HEK293 (cell line): ENCODE measurements at regions not wholly inside any gene's neighbourhood (a gene's known extent, or its start where the extent isn't known, plus 50 kb on each side); places are given as distances from the start of the nearest gene placed in this dataset.

ENCODE experiments used
- CTCF ChIA-PET: fragments of 350-600 bp; formaldehyde crosslinking; extraction: SDS; loops from one replicate; lab custom pipeline; 2021; ENCODE audit warnings: antibody characterized with exemption; lab: Yijun Ruan, JAX
- POLR2A ChIA-PET: fragments of 300-600 bp; formaldehyde crosslinking; extraction: SDS; loops from one replicate; lab custom pipeline; 2020; ENCODE audit warnings: antibody characterized with exemption, inconsistent platforms; lab: Yijun Ruan, JAX
- H3K27ac ChIP-seq: fragments of 200-500 bp; sonication (Bioruptor generic); 2 replicates; pipeline ENCODE4 v1.5.1; 2014; ENCODE audit warnings: low read depth, low read length, control low read depth, inconsistent platforms; ENCODE audit errors: extremely low read depth
- H3K36me3 ChIP-seq, 2 experiments: fragments of 200-500 bp in 1 of 2; sonication (Bioruptor generic) in 1 of 2; 1 replicate in 1 of 2; 2 replicates in 1 of 2; pipeline ENCODE4 v1.5.1; 2014 to 2017; ENCODE audit warnings: inconsistent platforms in 2 of 2, low read length in 2 of 2; ENCODE audit not compliant: control insufficient read depth in 2 of 2, insufficient read depth in 1 of 2
- H3K4me1 ChIP-seq: fragments of 200-500 bp; sonication (Bioruptor generic); 2 replicates; pipeline ENCODE4 v1.5.1; 2014; ENCODE audit warnings: mild to moderate bottlenecking, low read length, inconsistent platforms; ENCODE audit not compliant: control insufficient read depth, insufficient read depth
- H3K4me3 ChIP-seq: 2 replicates; pipeline ENCODE4 v1.5.1; 2011; ENCODE audit warnings: low read depth, mild to moderate bottlenecking, control low read depth, low read length, moderate library complexity
- H3K9me3 ChIP-seq: fragments of 200-500 bp; sonication (Bioruptor generic); 2 replicates; pipeline ENCODE4 v1.5.1; 2014; ENCODE audit warnings: low read depth, low read length, inconsistent platforms; ENCODE audit not compliant: control insufficient read depth, insufficient read depth
- HIC1 ChIP-seq: fragments of 450-650 bp; formaldehyde crosslinking; IDR thresholded peaks from 2 replicates; pipeline ENCODE4 v1.5.1; 2016; ENCODE audit warnings: missing biosample characterization, missing genetic modification characterization
- HOXC10 ChIP-seq: sonication (generic); formaldehyde crosslinking; IDR thresholded peaks from 2 replicates; pipeline ENCODE4 v1.8.1; 2023; ENCODE audit warnings: mild to moderate bottlenecking, missing genetic modification reagents
- HOXD13 ChIP-seq: sonication (generic); formaldehyde crosslinking; IDR thresholded peaks from 2 replicates; pipeline ENCODE4 v1.8.0; 2022; ENCODE audit warnings: missing genetic modification reagents, borderline replicate concordance
- KLF16 ChIP-seq: fragments of 450-650 bp; formaldehyde crosslinking; IDR thresholded peaks from 2 replicates; pipeline ENCODE4 v1.5.1; 2017; ENCODE audit warnings: missing biosample characterization, missing genetic modification characterization
- KLF9 ChIP-seq: fragments of 450-650 bp; formaldehyde crosslinking; IDR thresholded peaks from 2 replicates; pipeline ENCODE4 v1.5.1; 2016; ENCODE audit warnings: missing biosample characterization, missing genetic modification characterization, low read depth
- MYNN ChIP-seq: fragments of 450-650 bp; formaldehyde crosslinking; IDR thresholded peaks from 2 replicates; pipeline ENCODE4 v1.5.1; 2016; ENCODE audit warnings: missing biosample characterization, missing genetic modification characterization, borderline replicate concordance
- SP2 ChIP-seq: fragments of 450-650 bp; formaldehyde crosslinking; IDR thresholded peaks from 2 replicates; pipeline ENCODE4 v1.5.1; 2016; ENCODE audit warnings: missing biosample characterization, missing genetic modification characterization
- SP3 ChIP-seq: fragments of 450-650 bp; formaldehyde crosslinking; IDR thresholded peaks from 2 replicates; pipeline ENCODE4 v1.5.1; 2016; ENCODE audit warnings: missing biosample characterization, missing genetic modification characterization
- YY1 ChIP-seq: fragments of 450-650 bp; formaldehyde crosslinking; IDR thresholded peaks from 2 replicates; pipeline ENCODE4 v1.5.1; 2018; ENCODE audit warnings: missing biosample characterization, missing genetic modification characterization
- ZBTB20 ChIP-seq: fragments of 450-650 bp; formaldehyde crosslinking; IDR thresholded peaks from 2 replicates; pipeline ENCODE4 v1.5.1; 2016; ENCODE audit warnings: missing biosample characterization, missing genetic modification characterization
- ZNF112 ChIP-seq: fragments of 450-650 bp; formaldehyde crosslinking; IDR thresholded peaks from 2 replicates; pipeline ENCODE4 v1.5.0; 2017; ENCODE audit warnings: missing biosample characterization, missing genetic modification characterization
- ZNF140 ChIP-seq: fragments of 450-650 bp; formaldehyde crosslinking; IDR thresholded peaks from 2 replicates; pipeline ENCODE4 v1.5.1; 2016; ENCODE audit warnings: missing biosample characterization, missing genetic modification characterization
- ZNF16 ChIP-seq: fragments of 450-650 bp; formaldehyde crosslinking; IDR thresholded peaks from 2 replicates; pipeline ENCODE4 v1.5.1; 2016; ENCODE audit warnings: low read depth, missing biosample characterization, missing genetic modification characterization
- ZNF2 ChIP-seq: fragments of 450-650 bp; formaldehyde crosslinking; IDR thresholded peaks from 2 replicates; pipeline ENCODE4 v1.5.1; 2016; ENCODE audit warnings: missing biosample characterization, missing genetic modification characterization
- ZNF211 ChIP-seq: fragments of 450-650 bp; formaldehyde crosslinking; IDR thresholded peaks from 2 replicates; pipeline ENCODE4 v1.5.1; 2016; ENCODE audit warnings: low read depth, missing biosample characterization, missing genetic modification characterization
- ZNF26 ChIP-seq: fragments of 450-650 bp; formaldehyde crosslinking; IDR thresholded peaks from 2 replicates; pipeline ENCODE4 v1.5.1; 2016; ENCODE audit warnings: missing biosample characterization, missing genetic modification characterization
- ZNF514 ChIP-seq: fragments of 450-650 bp; formaldehyde crosslinking; IDR thresholded peaks from 2 replicates; pipeline ENCODE4 v1.5.1; 2016; ENCODE audit warnings: missing biosample characterization, missing genetic modification characterization
- ZNF558 ChIP-seq: fragments of 450-650 bp; formaldehyde crosslinking; IDR thresholded peaks from 2 replicates; pipeline ENCODE4 v1.5.1; 2016; ENCODE audit warnings: missing biosample characterization, missing genetic modification characterization
- ZNF624 ChIP-seq: fragments of 450-650 bp; formaldehyde crosslinking; IDR thresholded peaks from 2 replicates; pipeline ENCODE4 v1.5.1; 2017; ENCODE audit warnings: missing biosample characterization, missing genetic modification characterization
- ZNF76 ChIP-seq: fragments of 450-650 bp; formaldehyde crosslinking; IDR thresholded peaks from 2 replicates; pipeline ENCODE4; 2016; ENCODE audit warnings: low read depth, missing biosample characterization, missing genetic modification characterization, borderline replicate concordance
- TF ChIP-seq, protein P1 (sequence below): fragments of 450-650 bp; formaldehyde crosslinking; IDR thresholded peaks from 2 replicates; pipeline ENCODE4 v1.5.1; 2016; ENCODE audit warnings: missing biosample characterization, missing genetic modification characterization
- TF ChIP-seq, protein P2 (sequence below): sonication (generic); formaldehyde crosslinking; IDR thresholded peaks from 2 replicates; pipeline ENCODE4 v1.8.1; 2022; ENCODE audit warnings: mild to moderate bottlenecking, moderate library complexity, missing genetic modification reagents
- TF ChIP-seq, protein P3 (sequence below): fragments of 450-650 bp; formaldehyde crosslinking; IDR thresholded peaks from 2 replicates; pipeline ENCODE4 v1.5.1; 2016; ENCODE audit warnings: missing biosample characterization, missing genetic modification characterization

DNA sequence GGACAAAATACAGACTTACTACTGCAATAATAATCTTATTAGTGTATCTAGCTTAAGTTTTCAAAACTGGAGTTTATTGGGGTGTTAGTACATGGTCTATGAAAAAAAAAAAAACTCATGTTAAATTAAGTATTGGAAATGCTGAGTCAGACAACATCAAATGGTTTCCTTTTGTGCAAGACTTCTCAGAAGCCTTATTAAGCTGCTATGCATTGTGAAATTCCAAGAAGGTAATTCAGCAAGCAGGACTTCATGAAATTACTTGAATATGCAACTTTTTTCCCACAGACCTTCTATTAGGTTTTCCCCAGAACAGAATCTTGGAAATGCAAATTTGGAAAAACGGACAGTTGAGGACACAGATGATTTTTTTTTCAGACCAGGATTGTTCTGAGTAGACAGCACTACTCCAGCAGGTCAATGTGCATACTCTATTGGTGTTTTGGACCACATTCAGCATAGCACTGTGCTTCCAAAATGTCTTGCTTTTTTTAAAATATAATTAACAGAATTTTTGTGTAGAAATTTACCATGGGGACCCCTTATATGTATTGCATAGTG lies 568.8 kb upstream of the TENM3 start:
- CTCF ChIA-PET = interaction anchor here (0.6 to 0.7 kb wide), 2 partner anchors 42 to 145 kb away, joined by 4 to 6 read pairs; no protein-coding TSS in a partner anchor
- Histone ChIP-seq H3K4me3 (no peak overlapping the region), H3K4me1 (no peaks in the 10 kb centered on the region), H3K9me3 (no peaks in the 10 kb centered on the region), H3K27ac (no peak overlapping the region), H3K36me3 (no peaks in the 10 kb centered on the region)
- TF ChIP-seq YY1 (tag by site-specific recombination) = no peak
- no peak for TF ChIP-seq KLF9 (tag by site-specific recombination)
- TF ChIP-seq ZNF112 (tag by site-specific recombination) = no peak
- TF ChIP-seq SP2 = no peak
- TF ChIP-seq, protein P1, sequence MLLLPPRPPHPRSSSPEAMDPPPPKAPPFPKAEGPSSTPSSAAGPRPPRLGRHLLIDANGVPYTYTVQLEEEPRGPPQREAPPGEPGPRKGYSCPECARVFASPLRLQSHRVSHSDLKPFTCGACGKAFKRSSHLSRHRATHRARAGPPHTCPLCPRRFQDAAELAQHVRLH = no peak
- TF ChIP-seq, protein P2, sequence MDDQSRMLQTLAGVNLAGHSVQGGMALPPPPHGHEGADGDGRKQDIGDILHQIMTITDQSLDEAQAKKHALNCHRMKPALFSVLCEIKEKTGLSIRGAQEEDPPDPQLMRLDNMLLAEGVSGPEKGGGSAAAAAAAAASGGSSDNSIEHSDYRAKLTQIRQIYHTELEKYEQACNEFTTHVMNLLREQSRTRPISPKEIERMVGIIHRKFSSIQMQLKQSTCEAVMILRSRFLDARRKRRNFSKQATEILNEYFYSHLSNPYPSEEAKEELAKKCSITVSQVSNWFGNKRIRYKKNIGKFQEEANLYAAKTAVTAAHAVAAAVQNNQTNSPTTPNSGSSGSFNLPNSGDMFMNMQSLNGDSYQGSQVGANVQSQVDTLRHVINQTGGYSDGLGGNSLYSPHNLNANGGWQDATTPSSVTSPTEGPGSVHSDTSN (CRISPR knock-in tag) = no peak
- TF ChIP-seq ZBTB20 (tag by site-specific recombination) = no peak
- POLR2A ChIA-PET = no interaction called here

DNA sequence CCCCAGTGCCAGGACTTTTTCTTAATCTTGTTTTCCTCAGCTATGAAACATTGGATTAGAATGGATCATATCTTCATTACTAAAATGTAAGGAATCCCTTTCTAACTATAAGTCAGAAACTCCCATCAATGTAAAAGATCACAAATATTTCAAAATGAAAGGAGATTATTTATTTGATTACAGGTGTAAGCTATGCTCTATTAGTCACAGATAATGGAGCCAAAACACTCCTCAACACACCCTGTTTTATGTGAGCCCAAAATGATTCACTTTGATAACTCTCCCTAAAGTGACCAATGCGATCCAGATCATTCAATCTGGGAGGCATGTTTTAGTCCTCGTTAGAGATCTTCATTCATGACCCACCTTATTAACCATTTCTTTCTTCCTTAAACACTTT lies 566.7 kb upstream of the TENM3 start:
- CTCF ChIA-PET = no interaction called here
- H3K36me3 ChIP-seq = no peaks in the 10 kb centered on the region
- H3K4me1 ChIP-seq = no peaks in the 10 kb centered on the region
- no peaks in the 10 kb centered on the region for H3K9me3 ChIP-seq
- POLR2A ChIA-PET = no interaction called here
- TF ChIP-seq ZNF16 (tag by site-specific recombination) (no peak), ZNF514 (tag by site-specific recombination) (no peak), HOXD13 (CRISPR knock-in tag) (no peak), MYNN (tag by site-specific recombination) (no peak)
- H3K4me3 ChIP-seq = no peak overlapping the region
- no peak overlapping the region for H3K27ac ChIP-seq

DNA sequence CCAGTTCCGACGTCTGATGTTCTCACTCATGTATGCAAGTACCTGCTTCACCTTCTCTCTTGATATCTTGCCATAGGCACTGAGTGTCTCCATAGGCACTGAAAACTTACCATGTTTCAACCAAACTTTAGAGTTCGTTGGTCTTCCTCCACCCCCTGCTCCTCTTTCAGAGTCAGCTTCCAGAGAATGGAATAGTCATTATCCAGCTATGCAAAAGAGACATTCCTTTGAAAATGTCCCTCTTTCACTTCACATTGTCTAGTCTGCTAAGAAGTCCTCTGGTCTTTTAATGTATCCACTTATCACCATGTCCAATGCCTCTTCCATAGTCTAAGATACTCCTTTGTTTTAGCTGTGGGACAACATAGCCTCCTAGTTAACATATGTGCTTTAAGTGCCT lies 566.0 kb upstream of the TENM3 start:
- Histone ChIP-seq H3K4me1 (no peaks in the 10 kb centered on the region), H3K9me3 (no peaks in the 10 kb centered on the region), H3K36me3 (no peaks in the 10 kb centered on the region), H3K4me3 (no peak overlapping the region), H3K27ac (no peak overlapping the region)
- ChIA-PET POLR2A (no interaction called here), CTCF (no interaction called here)
- TF ChIP-seq HIC1 (tag by site-specific recombination) (no peak), SP3 (tag by site-specific recombination) (no peak), ZNF558 (tag by site-specific recombination) (no peak), HOXC10 (CRISPR knock-in tag) (no peak), ZNF76 (tag by site-specific recombination) (no peak), KLF16 (no peak), ZNF26 (tag by site-specific recombination) (no peak), ZNF624 (no peak), ZNF140 (tag by site-specific recombination) (no peak), ZNF211 (tag by site-specific recombination) (no peak), ZNF2 (tag by site-specific recombination) (no peak)
- TF ChIP-seq, protein P3, sequence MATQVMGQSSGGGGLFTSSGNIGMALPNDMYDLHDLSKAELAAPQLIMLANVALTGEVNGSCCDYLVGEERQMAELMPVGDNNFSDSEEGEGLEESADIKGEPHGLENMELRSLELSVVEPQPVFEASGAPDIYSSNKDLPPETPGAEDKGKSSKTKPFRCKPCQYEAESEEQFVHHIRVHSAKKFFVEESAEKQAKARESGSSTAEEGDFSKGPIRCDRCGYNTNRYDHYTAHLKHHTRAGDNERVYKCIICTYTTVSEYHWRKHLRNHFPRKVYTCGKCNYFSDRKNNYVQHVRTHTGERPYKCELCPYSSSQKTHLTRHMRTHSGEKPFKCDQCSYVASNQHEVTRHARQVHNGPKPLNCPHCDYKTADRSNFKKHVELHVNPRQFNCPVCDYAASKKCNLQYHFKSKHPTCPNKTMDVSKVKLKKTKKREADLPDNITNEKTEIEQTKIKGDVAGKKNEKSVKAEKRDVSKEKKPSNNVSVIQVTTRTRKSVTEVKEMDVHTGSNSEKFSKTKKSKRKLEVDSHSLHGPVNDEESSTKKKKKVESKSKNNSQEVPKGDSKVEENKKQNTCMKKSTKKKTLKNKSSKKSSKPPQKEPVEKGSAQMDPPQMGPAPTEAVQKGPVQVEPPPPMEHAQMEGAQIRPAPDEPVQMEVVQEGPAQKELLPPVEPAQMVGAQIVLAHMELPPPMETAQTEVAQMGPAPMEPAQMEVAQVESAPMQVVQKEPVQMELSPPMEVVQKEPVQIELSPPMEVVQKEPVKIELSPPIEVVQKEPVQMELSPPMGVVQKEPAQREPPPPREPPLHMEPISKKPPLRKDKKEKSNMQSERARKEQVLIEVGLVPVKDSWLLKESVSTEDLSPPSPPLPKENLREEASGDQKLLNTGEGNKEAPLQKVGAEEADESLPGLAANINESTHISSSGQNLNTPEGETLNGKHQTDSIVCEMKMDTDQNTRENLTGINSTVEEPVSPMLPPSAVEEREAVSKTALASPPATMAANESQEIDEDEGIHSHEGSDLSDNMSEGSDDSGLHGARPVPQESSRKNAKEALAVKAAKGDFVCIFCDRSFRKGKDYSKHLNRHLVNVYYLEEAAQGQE (tag by site-specific recombination) = no peak
